Upper lobe of right lung (tissue), 1 donor: ENCODE measurements at regions not wholly inside any gene's neighbourhood (a gene's known extent, or its start where the extent isn't known, plus 50 kb on each side); places are given as distances from the start of the nearest gene placed in this dataset.

Experiments used
- ATAC-seq: fragments of 200-7000 bp; cut with Tn5 transposase; one replicate; pipeline ENCODE4 v1.9.1; 2020; ENCODE audit warnings: mild to moderate bottlenecking, moderate library complexity
- DNase-seq: peaks from one replicate; pipeline ENCODE4 v3.0.0-alpha.2; 2020
- H3K27ac ChIP-seq: fragments of 200-600 bp; one replicate; pipeline ENCODE4 v1.8.0; 2022
- H3K27me3 ChIP-seq: fragments of 200-600 bp; one replicate; pipeline ENCODE4 v1.8.0; 2022; ENCODE audit warnings: mild to moderate bottlenecking
- H3K36me3 ChIP-seq: fragments of 200-600 bp; one replicate; pipeline ENCODE4 v1.8.0; 2022
- H3K4me1 ChIP-seq: fragments of 200-600 bp; one replicate; pipeline ENCODE4 v1.8.0; 2022
- H3K4me3 ChIP-seq: fragments of 200-600 bp; one replicate; pipeline ENCODE4 v1.8.0; 2022; ENCODE audit warnings: mild to moderate bottlenecking
- H3K9me3 ChIP-seq: fragments of 200-600 bp; one replicate; pipeline ENCODE4 v1.8.0; 2022
- intact Hi-C: fragments of 100-400 bp; cut with DNase I; formaldehyde crosslinking; loops from one replicate; pipeline ENCODE4 v1.11.0; 2022
- TF ChIP-seq, protein P1 (sequence below): fragments of 200-600 bp; IDR thresholded peaks from one replicate; pipeline ENCODE4 v1.8.0; 2022; ENCODE audit warnings: antibody characterized with exemption
- donor health status: DM: no; HTN: yes; CAD: no; lungs with severe emphysema.

DNA sequence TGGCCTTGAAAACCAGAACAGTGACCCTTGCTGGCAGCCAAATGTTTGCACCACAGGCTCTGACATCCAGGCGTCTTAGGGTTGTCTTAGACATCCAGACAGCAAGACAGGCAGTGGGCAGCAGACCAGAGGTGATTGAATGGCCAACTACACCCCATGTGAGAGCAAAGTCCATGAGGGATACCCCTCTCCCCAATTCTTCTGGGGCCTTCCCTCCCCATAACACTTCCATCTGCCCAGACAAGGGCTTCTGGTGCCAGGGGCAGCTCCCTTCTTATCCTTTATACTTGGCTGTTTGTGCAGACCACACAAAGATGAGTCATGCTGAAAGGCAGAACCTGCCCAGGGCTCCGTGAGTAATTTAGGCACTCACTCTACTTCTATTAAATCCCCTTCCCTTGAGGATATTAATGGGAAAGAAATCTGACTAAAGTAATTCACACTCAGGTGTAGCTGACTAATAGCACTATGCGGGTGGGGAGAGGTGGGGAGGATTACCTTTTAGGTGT is 257.9 kb downstream of the UACA start:
- Histone ChIP-seq H3K27me3 (no peaks in the 10 kb centered on the region), H3K27ac (no peak overlapping the region), H3K4me3 (no peak overlapping the region), H3K9me3 (peaks cover 9% of the 10 kb centered on the region), H3K36me3 (no peaks in the 10 kb centered on the region), H3K4me1 (peaks cover 27% of the 10 kb centered on the region)
- peak; percentile 4 for ATAC-seq
- TF ChIP-seq, protein P1, sequence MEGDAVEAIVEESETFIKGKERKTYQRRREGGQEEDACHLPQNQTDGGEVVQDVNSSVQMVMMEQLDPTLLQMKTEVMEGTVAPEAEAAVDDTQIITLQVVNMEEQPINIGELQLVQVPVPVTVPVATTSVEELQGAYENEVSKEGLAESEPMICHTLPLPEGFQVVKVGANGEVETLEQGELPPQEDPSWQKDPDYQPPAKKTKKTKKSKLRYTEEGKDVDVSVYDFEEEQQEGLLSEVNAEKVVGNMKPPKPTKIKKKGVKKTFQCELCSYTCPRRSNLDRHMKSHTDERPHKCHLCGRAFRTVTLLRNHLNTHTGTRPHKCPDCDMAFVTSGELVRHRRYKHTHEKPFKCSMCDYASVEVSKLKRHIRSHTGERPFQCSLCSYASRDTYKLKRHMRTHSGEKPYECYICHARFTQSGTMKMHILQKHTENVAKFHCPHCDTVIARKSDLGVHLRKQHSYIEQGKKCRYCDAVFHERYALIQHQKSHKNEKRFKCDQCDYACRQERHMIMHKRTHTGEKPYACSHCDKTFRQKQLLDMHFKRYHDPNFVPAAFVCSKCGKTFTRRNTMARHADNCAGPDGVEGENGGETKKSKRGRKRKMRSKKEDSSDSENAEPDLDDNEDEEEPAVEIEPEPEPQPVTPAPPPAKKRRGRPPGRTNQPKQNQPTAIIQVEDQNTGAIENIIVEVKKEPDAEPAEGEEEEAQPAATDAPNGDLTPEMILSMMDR = no peak
- DNase-seq = peak; percentile 21
- intact Hi-C loops = no loop called here

DNA sequence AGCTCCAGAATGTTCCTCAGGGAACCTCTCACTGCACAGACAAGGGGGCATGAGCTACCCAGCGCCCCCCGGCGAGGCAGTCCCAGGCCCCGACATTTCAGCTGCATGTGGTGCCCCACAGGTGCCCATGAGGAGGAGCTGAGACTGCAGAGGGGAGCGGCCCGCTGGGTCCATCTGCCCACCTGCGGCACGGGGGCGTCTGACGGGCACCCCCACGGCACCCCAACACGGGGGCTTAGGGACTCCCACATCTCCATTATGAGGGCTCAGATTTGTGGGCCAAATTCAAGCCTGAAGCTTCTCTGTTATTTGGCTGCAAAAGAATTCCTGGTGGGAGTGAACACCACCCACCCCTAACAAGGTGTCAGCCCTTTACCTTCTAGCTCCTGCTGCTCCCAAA is 258.4 kb downstream of the UACA start:
- H3K4me1 ChIP-seq = peaks cover 27% of the 10 kb centered on the region
- no peak overlapping the region for H3K27ac ChIP-seq
- no peak overlapping the region for H3K4me3 ChIP-seq
- H3K27me3 ChIP-seq = no peaks in the 10 kb centered on the region
- ATAC-seq = no peak
- no peaks in the 10 kb centered on the region for H3K36me3 ChIP-seq
- intact Hi-C loops = no loop called here
- peaks cover 4% of the 10 kb centered on the region for H3K9me3 ChIP-seq
- no peak for DNase-seq
- TF ChIP-seq, protein P1 = no peak

DNA sequence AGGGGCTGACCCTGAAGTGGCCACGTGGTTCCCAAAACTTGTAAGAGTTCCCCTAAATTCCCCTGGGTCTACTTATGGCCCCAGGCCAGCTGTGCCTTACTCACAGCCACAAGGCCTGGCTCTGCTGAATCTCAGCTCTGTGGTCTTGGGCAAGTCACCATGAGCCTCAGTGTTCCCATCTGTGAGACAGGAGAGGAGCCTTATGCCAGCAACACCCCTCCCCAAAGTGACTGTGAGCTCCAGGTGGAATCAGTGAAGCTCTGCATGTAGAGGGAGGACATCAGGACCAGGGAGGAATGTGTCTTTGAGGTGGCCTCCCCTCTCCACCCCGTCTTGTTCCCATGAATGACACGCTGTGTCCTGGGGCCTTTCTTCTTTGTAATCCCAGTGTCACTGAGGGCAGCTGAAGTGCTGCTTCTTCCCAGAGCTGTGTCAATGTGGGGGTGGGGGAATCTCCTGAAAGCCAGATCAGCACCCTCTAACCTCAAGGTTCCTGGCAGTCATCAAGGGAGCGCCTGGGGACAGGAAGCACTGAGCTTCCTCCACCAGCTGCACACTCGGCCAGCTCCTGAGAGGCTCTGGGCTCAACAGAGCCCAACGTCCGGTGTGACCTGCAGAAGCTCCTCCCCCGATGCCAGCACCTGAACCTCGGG is 258.9 kb downstream of the UACA start:
- no peaks in the 10 kb centered on the region for H3K36me3 ChIP-seq
- TF ChIP-seq, protein P1 = no peak
- no peak overlapping the region for H3K4me3 ChIP-seq
- peak; percentile 51 for ATAC-seq
- H3K4me1 ChIP-seq = peaks cover 27% of the 10 kb centered on the region
- no peaks in the 10 kb centered on the region for H3K9me3 ChIP-seq
- intact Hi-C loops = no loop called here
- peak; percentile 73 for DNase-seq
- H3K27ac ChIP-seq = no peak overlapping the region
- no peaks in the 10 kb centered on the region for H3K27me3 ChIP-seq

DNA sequence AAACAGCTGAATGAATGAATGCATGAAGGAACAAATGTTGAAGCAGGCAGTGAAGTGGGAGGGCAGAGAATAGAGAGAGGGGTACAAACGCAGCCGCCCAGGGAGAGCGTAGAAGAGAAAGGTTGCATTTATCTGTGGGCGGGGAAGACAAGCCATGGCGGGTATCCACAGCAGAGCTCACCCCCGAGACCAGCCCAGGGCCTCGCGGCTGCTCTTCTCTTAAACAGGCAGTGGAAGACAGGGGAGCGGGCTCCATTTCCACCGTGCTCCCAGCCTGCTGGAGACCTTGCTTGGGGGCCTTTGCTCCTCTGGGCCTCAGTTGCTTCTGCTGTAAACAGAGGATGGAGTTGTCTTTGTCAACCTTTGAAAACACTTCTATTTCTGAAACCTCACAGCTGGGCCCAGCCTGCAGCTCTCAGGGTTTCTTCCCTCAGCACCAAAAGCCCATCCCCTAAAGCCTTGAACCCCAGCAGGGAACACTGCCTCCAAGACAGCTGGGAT is 259.5 kb downstream of the UACA start:
- H3K27me3 ChIP-seq = no peaks in the 10 kb centered on the region
- H3K4me3 ChIP-seq = no peak overlapping the region
- TF ChIP-seq, protein P1 = no peak
- H3K27ac ChIP-seq = no peak overlapping the region
- intact Hi-C loops = no loop called here
- H3K36me3 ChIP-seq = no peaks in the 10 kb centered on the region
- DNase-seq (peak; percentile 57), ATAC-seq (no peak)
- H3K4me1 ChIP-seq = peaks cover 26% of the 10 kb centered on the region
- no peaks in the 10 kb centered on the region for H3K9me3 ChIP-seq

DNA sequence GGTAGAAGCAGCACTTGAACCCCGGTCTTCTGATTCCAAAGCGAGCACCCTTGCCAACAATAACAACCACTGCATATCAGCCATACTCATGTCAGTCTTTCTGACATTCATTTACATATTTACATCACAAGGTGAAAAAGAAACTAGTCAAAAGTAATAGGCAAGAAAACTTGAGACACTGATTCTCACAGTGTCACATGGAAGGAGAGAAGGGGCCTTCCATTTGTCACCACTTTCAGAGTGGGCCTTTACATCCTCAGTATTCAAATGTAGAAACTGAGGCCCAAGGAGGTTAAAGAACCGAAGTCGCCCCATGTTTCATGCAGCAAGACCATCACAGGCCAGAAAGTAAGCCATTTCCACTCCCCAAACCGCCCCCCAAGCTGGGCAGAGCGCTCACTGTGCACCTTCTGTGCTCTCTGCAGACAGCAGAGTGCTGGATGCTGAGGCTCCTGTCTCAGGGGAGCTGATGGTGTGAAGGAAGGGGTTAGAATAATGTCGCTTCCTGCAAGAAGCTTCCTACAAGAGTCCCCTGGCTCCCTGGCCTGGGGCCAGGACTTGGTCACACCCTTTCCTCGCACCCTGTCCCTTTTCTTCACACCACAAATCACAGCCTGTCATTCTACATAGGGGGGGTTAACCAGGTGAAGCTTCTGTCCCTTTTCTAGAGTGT is 260.1 kb downstream of the UACA start:
- peak; percentile 44 for DNase-seq
- no peak for ATAC-seq

More for the DNA sequence above, 260.1 kb downstream of the UACA start:
- Histone ChIP-seq H3K9me3 (no peaks in the 10 kb centered on the region), H3K27me3 (no peaks in the 10 kb centered on the region), H3K4me3 (no peak overlapping the region), H3K4me1 (peaks cover 24% of the 10 kb centered on the region), H3K27ac (no peak overlapping the region), H3K36me3 (no peaks in the 10 kb centered on the region)
- intact Hi-C loops = no loop called here
- TF ChIP-seq, protein P1 = no peak
